DMS153 (cell line): ENCODE measurements at regions not wholly inside any gene's neighbourhood (a gene's known extent, or its start where the extent isn't known, plus 50 kb on each side); places are given as distances from the start of the nearest gene placed in this dataset.
"Not testable (repeated sequence)": the region's sequence is repeated elsewhere in the genome, so short reads cannot be mapped to it uniquely, and the experiment has no call there.

Experiments used
- DNase-seq: peaks from one replicate; lab custom pipeline; 2025; lab: John Stamatoyannopoulos, UW

DNA sequence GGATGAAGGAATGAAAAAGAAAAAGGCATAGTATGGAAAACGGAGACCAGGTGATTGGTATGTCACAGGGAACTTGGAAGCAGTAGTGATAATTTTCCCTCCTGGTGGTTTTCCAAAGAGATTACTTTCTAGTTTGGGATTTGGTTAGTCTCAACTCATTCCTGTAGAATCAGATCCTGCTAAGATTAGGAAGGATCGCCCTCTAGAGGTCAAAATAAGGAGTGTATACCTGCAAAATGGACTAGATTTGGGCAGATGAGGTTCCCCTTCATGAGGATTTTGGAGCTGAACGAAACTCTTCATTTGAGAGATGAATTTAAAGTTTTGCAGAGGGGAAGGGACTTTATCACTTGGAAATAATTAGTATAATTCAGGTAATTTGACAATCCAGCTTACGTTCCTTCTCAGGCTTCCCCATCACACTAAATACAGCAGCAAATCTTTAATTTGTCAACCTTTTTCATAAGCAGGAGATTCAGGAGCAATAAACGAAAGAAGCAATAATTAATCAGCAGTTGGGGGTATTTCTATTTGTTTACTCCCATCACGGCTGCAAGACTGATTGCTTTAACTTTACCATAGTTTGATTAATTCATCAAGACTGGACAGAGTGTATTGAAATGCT is 65.2 kb downstream of the CCDC195 start:
- DNase-seq: peak; percentile 66

DNA sequence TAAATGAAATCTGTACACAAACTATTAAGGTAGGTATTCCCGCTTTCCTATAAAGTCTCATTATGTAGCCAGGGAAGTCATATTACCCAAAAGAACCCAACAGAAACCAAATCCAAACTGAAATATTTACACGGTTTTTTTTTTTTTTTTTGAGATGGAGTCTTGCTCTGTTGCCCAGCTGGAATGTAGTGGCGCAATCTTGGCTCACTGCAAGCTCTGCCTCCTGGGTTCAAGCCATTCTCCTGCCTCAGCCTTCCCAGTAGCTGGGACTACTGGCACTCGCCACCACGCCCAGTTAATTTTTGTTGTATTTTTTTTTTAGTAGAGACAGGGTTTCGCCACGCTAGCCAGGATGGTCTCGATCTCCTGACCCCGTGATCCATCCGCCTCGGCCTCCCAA is 62.5 kb upstream of the CUL3 start:
- not testable (repeated sequence) for DNase-seq

DNA sequence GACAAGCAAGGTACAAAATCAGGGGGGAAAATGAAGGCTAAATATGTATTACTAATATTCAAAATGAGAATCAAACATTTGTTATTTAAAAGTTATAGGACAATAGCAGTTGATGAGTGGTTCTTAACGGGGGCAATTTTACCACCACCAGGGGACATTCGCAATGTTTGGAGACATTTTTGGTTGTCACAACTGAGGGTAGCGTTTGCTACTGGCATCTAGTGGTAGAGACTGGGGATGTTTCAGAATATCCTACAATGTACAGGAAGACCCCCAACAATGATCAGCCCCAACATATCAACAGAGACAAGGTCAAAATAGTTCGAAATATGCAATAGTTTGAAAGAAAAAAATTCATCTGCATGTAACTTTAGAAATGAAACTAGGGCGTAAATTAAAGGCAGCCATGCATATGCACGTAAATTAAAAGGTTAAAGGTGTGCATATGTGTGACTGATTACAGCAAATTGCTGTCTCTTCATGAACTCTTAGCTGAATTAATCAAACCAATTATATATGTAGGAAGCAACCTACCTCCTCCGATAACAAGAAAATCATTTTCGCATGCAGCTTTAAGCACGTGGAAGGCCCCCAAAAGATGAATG is 61.2 kb upstream of the CUL3 start:
- DNase-seq: no peak

DNA sequence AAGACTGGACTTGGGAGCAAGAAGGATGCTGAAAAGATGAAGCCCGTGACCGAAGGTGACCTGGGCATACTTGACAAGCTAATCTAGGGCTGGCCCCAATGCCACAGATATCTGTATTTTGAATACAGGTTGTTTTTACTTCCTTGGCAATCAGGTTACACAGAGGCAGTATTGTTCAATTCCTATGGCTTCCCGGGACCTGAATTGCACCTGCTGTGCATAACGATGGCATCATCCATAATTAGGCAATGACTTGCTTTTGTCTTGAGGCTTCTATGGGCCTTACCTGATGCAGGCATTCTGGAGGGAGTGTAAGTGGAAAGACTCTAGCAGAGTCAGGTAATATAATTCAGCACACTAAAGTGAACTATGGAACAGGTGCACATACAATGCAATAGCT is 60.6 kb upstream of the CUL3 start:
- peak; percentile 40 for DNase-seq

DNA sequence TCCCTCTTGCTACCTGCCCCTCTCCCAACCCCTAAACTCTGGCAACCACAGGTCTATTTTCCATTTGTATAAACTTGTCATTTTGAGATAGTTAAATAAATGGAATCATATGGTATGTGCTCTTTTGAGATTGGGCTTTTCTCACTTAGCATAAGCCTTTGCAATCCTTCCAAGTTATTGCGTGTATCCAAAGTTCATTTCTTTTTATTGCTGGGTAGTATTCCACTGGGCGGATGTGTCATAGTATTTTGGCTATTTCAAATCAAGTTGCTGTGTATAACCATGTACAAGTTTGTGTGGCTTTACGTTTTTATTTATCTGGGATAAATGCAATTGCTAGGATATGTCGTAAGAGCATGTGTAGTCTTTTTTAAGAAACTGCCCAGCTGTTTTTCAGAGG is 55.5 kb upstream of the CUL3 start:
- DNase-seq: no peak

DNA sequence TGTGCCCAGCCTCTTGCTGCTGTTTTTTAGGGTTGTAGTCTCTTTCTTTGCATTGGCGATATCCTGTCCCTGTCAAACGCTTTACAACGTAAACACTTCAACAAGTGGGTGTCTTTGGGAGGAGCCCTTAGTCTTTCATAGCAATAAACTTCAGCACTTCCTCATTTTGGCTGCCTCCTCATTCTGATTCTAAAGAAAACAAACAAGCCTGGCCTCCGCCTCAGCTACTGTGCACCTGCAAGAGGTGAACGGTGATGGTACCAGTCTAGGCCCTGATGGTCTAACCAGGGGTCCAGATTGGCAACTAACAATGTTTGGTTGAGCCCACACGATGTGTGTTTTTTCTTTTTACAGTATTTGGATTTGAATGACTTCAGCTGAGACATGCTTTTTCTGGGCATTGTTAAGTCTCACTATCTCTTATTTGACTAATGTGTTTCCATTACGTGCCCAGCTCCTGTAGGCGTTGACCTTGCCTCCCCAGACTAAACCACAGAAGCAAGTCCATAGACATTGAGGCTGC is 53.2 kb upstream of the CUL3 start:
- peak; percentile 91 for DNase-seq
